Caco-2 (cell line): ENCODE measurements at regions not wholly inside any gene's neighbourhood (a gene's known extent, or its start where the extent isn't known, plus 50 kb on each side); places are given as distances from the start of the nearest gene placed in this dataset.

ENCODE experiments used
- BruUV-seq: library from RNA; stranded (reverse); fragments of 400-500 nt; replicated peaks from 2 replicates; lab custom pipeline; 2021; lab: Mats Ljungman, UMichigan
- CTCF ChIA-PET: fragments of 300-600 bp; sonication (Branson Sonifier 250); formaldehyde crosslinking; loops from one replicate; lab custom pipeline; 2022; ENCODE audit warnings: antibody characterized with exemption; lab: Charles Lee
- POLR2A ChIA-PET: fragments of 300-600 bp; sonication (Branson Sonifier 250); formaldehyde crosslinking; loops from one replicate; lab custom pipeline; 2022; ENCODE audit warnings: antibody characterized with exemption; lab: Charles Lee
- DNase-seq, 2 experiments: peaks; one replicate each; pipeline versions ENCODE4 v3.0.0 to v3.0.0-alpha.2; 2020 to 2022
- H3K27me3 ChIP-seq: replicated peaks from 2 replicates; pipeline ENCODE4 v1.6.0; 2011; ENCODE audit warnings: low read length; ENCODE audit not compliant: control insufficient read depth, insufficient read depth
- H3K36me3 ChIP-seq: 2 replicates; pipeline ENCODE4 v1.5.1; 2011; ENCODE audit warnings: low read length; ENCODE audit not compliant: control insufficient read depth, insufficient read depth
- H3K4me1 ChIP-seq: fragments of 250-450 bp; sonication (Bioruptor Pico); 2 replicates; pipeline ENCODE4 v1.5.1; 2020; ENCODE audit warnings: mild to moderate bottlenecking
- H3K4me3 ChIP-seq: 2 replicates; pipeline ENCODE4 v1.5.1; 2011; ENCODE audit warnings: low read depth, mild to moderate bottlenecking, control low read depth, low read length
- H3K9me3 ChIP-seq: fragments of 250-450 bp; sonication (Bioruptor Pico); 2 replicates; pipeline ENCODE4 v1.5.1; 2020; ENCODE audit warnings: mild to moderate bottlenecking, moderate library complexity
- H3K27ac Mint-ChIP-seq: one replicate; pipeline ENCODE4 v1.8.0; 2022; ENCODE audit warnings: mixed read lengths; ENCODE audit not compliant: unreplicated experiment
- H3K27me3 Mint-ChIP-seq: one replicate; pipeline ENCODE4 v1.8.0; 2022; ENCODE audit warnings: mixed read lengths; ENCODE audit not compliant: insufficient read depth, unreplicated experiment
- H3K36me3 Mint-ChIP-seq: one replicate; pipeline ENCODE4 v1.8.0; 2022; ENCODE audit warnings: mild to moderate bottlenecking, mixed read lengths; ENCODE audit not compliant: insufficient read depth, unreplicated experiment
- H3K4me1 Mint-ChIP-seq: one replicate; pipeline ENCODE4 v1.8.0; 2022; ENCODE audit warnings: low read depth, mixed read lengths; ENCODE audit not compliant: unreplicated experiment
- H3K4me3 Mint-ChIP-seq: one replicate; pipeline ENCODE4 v1.8.0; 2022; ENCODE audit warnings: mild to moderate bottlenecking, moderate library complexity, mixed read lengths; ENCODE audit not compliant: unreplicated experiment
- H3K9me3 Mint-ChIP-seq: one replicate; pipeline ENCODE4 v1.8.0; 2022; ENCODE audit warnings: mixed read lengths; ENCODE audit not compliant: unreplicated experiment
- intact Hi-C: fragments of 100-400 bp; cut with micrococcal nuclease; formaldehyde crosslinking; loops from one replicate; pipeline ENCODE4 v1.10.0; 2022; ENCODE audit not compliant: unreplicated experiment
- TF ChIP-seq, protein P1 (sequence below), 2 experiments: fragments of 200-600 bp in 1 of 2; IDR thresholded peaks; 1 replicate in 1 of 2; 2 replicates in 1 of 2; pipeline versions ENCODE4 v1.5.1 to v1.8.0; 2011 to 2022; ENCODE audit warnings: antibody characterized with exemption in 1 of 2, control low read depth in 1 of 2, inconsistent platforms in 1 of 2, low read depth in 1 of 2, low read length in 1 of 2, mild to moderate bottlenecking in 1 of 2, moderate library complexity in 1 of 2; ENCODE audit not compliant: insufficient read depth in 1 of 2, severe bottlenecking in 1 of 2, unreplicated experiment in 1 of 2

DNA sequence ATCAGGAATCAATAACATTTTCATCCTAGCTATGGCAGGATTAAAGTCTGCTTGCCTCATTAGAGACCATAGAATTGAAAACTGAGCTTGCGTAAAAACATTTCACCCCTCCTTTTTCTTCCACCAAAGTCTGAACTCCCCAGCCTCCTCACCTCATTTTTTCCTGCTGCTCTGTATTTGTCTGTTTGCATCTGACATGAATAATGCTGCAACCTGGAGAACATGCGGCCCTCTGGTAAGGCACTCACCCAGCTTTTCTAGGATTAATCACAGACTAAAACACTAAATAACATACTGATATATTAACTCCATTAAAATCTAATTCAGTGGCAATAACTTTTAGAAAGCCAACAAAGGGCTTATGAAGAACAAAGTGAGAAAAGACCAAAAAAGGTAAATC lies 677.7 kb upstream of the NRSN1 start:
- Mint-ChIP-seq H3K27ac (no peak overlapping the region), H3K4me3 (no peak overlapping the region), H3K4me1 (no peaks in the 10 kb centered on the region), H3K9me3 (no peaks in the 10 kb centered on the region), H3K27me3 (no peaks in the 10 kb centered on the region), H3K36me3 (no peaks in the 10 kb centered on the region)
- H3K27me3 ChIP-seq, result no peaks in the 10 kb centered on the region
- TF ChIP-seq, protein P1, sequence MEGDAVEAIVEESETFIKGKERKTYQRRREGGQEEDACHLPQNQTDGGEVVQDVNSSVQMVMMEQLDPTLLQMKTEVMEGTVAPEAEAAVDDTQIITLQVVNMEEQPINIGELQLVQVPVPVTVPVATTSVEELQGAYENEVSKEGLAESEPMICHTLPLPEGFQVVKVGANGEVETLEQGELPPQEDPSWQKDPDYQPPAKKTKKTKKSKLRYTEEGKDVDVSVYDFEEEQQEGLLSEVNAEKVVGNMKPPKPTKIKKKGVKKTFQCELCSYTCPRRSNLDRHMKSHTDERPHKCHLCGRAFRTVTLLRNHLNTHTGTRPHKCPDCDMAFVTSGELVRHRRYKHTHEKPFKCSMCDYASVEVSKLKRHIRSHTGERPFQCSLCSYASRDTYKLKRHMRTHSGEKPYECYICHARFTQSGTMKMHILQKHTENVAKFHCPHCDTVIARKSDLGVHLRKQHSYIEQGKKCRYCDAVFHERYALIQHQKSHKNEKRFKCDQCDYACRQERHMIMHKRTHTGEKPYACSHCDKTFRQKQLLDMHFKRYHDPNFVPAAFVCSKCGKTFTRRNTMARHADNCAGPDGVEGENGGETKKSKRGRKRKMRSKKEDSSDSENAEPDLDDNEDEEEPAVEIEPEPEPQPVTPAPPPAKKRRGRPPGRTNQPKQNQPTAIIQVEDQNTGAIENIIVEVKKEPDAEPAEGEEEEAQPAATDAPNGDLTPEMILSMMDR (IDR thresholded peaks at IDR 0.05; ENCODE audit: insufficient read depth in 1 of 2, low read depth in 1 of 2, low read length in 1 of 2, severe bottlenecking in 1 of 2, unreplicated experiment in 1 of 2), result no peak
- H3K4me1 ChIP-seq, result no peaks in the 10 kb centered on the region
- no peaks in the 10 kb centered on the region for H3K36me3 ChIP-seq
- intact Hi-C loops, result loop anchor here (5.0 kb wide), 2 partner anchors 621 to 1851 kb away; no protein-coding TSS in a partner anchor
- DNase-seq, result no peak
- CTCF ChIA-PET, result no interaction called here
- BruUV-seq, result no TSS peak
- H3K9me3 ChIP-seq, result no peaks in the 10 kb centered on the region
- POLR2A ChIA-PET, result no interaction called here
- no peak overlapping the region for H3K4me3 ChIP-seq

DNA sequence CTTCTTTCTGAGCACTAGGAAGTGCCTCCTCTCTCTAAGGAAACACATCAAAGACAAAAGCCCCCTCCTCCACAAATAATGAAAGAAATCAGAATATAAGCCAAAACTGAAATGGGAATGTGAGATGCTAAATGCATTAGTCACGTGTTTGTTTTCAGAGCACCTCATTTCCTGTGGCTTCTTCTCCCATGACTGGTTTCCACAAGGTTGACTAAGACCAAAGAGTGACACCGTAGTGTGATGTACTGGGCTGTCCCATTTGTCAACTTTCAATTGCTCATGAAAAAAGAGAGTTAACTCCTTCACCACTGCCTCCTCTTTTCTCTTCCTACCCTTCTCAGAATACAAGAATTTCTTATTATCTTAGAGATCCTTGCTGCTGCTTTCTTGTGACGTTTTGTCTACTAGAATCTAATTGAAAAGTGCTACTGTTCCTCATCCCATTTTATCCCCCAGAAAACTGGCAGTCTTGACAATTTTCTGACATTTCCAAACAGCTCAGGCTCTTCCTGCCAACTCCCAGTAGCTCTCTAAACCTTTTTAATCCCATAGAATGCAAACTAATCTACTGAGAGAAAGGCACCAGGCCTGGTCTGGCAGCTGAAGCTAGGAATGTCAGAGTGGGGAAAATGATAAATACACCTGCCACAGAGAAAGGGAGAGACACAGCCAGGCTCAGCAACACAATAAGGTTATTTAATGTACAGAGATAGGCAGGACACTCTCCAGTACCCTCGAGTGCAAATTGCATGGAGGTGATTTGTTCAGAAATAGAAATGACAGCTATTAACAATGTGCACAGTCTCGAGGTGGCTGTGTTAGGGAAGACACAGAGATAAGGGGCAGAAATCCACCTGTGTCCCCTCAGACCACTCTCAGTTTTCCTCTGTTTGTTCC lies 671.7 kb upstream of the NRSN1 start:
- Histone ChIP-seq H3K27me3 (no peaks in the 10 kb centered on the region), H3K4me3 (no peak overlapping the region), H3K36me3 (no peaks in the 10 kb centered on the region), H3K4me1 (no peaks in the 10 kb centered on the region), H3K9me3 (no peaks in the 10 kb centered on the region)
- TF ChIP-seq, protein P1 (IDR thresholded peaks at IDR 0.05; ENCODE audit: insufficient read depth in 1 of 2, low read depth in 1 of 2, low read length in 1 of 2, severe bottlenecking in 1 of 2, unreplicated experiment in 1 of 2), result no peak
- Mint-ChIP-seq H3K27me3 (no peaks in the 10 kb centered on the region), H3K9me3 (no peaks in the 10 kb centered on the region), H3K36me3 (no peaks in the 10 kb centered on the region), H3K27ac (no peak overlapping the region), H3K4me1 (peaks cover 6% of the 10 kb centered on the region), H3K4me3 (no peak overlapping the region)
- CTCF ChIA-PET, result no interaction called here
- no TSS peak for BruUV-seq
- no peak for DNase-seq
- intact Hi-C loops, result no loop called here
- POLR2A ChIA-PET, result no interaction called here

DNA sequence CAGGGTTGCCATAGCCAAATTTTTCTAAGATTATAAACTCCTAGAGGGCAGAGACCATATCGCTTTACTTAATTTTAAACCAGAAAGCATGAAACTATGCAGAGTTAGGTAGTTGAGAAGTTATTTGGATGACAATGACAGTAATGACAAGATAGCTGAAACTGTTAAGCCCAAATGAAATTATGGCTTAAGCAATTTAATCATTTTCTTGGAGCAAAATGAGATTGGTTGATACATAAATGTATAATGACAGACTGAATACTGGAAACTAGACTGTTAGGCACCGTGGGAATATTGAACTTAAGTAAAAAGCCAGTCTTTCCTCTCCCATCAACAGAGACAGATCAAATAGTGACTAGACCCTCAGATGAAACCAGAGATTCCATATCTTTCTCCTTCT lies 670.3 kb upstream of the NRSN1 start:
- H3K4me3 Mint-ChIP-seq, result no peak overlapping the region
- no peak overlapping the region for H3K27ac Mint-ChIP-seq
- no peak for DNase-seq
- Histone ChIP-seq H3K36me3 (no peaks in the 10 kb centered on the region), H3K4me1 (no peaks in the 10 kb centered on the region), H3K4me3 (no peak overlapping the region), H3K27me3 (no peaks in the 10 kb centered on the region), H3K9me3 (no peaks in the 10 kb centered on the region)
- H3K9me3 Mint-ChIP-seq, result no peaks in the 10 kb centered on the region
- no peaks in the 10 kb centered on the region for H3K27me3 Mint-ChIP-seq
- CTCF ChIA-PET, result no interaction called here
- peaks cover 6% of the 10 kb centered on the region for H3K4me1 Mint-ChIP-seq
- no TSS peak for BruUV-seq
- TF ChIP-seq, protein P1 (IDR thresholded peaks at IDR 0.05; ENCODE audit: insufficient read depth in 1 of 2, low read depth in 1 of 2, low read length in 1 of 2, severe bottlenecking in 1 of 2, unreplicated experiment in 1 of 2), result no peak
- POLR2A ChIA-PET, result no interaction called here
- no peaks in the 10 kb centered on the region for H3K36me3 Mint-ChIP-seq
- intact Hi-C loops, result no loop called here
